ENCODE measurements at regions not wholly inside any gene's neighbourhood (a gene's known extent, or its start where the extent isn't known, plus 50 kb on each side); places are given as distances from the start of the nearest gene placed in this dataset.

- intact Hi-C loops (cut with DNase I), result no loop called here
- H3K27me3 ChIP-seq, result no peaks in the 10 kb centered on the region
- no peak for DNase-seq
- H3K4me3 ChIP-seq, result no peak overlapping the region
- H3K4me1 ChIP-seq (replicated peaks in 1 of 2), result no peaks in the 10 kb centered on the region
- no peaks in the 10 kb centered on the region for H3K36me3 ChIP-seq (replicated peaks in 1 of 2)
- WGBS, 4 donors, result 83 to 89% (median 86%) methylated on average over 6 of the region's 6 CpGs
- no peak for TF ChIP-seq POLR2A (IDR thresholded peaks at IDR 0.05)
- no peak for TF ChIP-seq CTCF (IDR thresholded peaks at IDR 0.05)
- peaks cover 0 to 11% (median 0%) of the 10 kb centered on the region in 3 donors for H3K9me3 ChIP-seq (replicated peaks in 1 of 3)
- no peak overlapping the region for H3K27ac ChIP-seq
These were observed 92.2 kb upstream of the ARHGEF7 start for GRCh38 chr13:111022886-111023285.

- Histone ChIP-seq H3K27me3 (no peaks in the 10 kb centered on the region), H3K9me3 (replicated peaks in 1 of 3) (peaks cover 0 to 11% (median 0%) of the 10 kb centered on the region in 3 donors), H3K36me3 (replicated peaks in 1 of 2) (no peaks in the 10 kb centered on the region), H3K4me1 (replicated peaks in 1 of 2) (no peaks in the 10 kb centered on the region), H3K4me3 (no peak overlapping the region), H3K27ac (no peak overlapping the region)
- TF ChIP-seq POLR2A (IDR thresholded peaks at IDR 0.05), result no peak
- no peak for TF ChIP-seq CTCF (IDR thresholded peaks at IDR 0.05)
- DNase-seq, result no peak
- 78 to 86% (median 82%) methylated on average over 1 of the region's 1 CpG for WGBS, 4 donors
- intact Hi-C loops (cut with DNase I), result no loop called here
These were observed 92.9 kb upstream of the ARHGEF7 start for GRCh38 chr13:111022241-111022640.

- peaks cover 0 to 11% (median 0%) of the 10 kb centered on the region in 3 donors for H3K9me3 ChIP-seq (replicated peaks in 1 of 3)
- no peaks in the 10 kb centered on the region for H3K27me3 ChIP-seq
- no peaks in the 10 kb centered on the region for H3K4me1 ChIP-seq (replicated peaks in 1 of 2)
- no peaks in the 10 kb centered on the region for H3K36me3 ChIP-seq (replicated peaks in 1 of 2)
- no peak for DNase-seq
- no peak overlapping the region for H3K4me3 ChIP-seq
- WGBS, 4 donors, result 66 to 76% (median 70%) methylated on average over 1 of the region's 1 CpG
- intact Hi-C loops (cut with DNase I), result no loop called here
- no peak overlapping the region for H3K27ac ChIP-seq
- no peak for TF ChIP-seq POLR2A (IDR thresholded peaks at IDR 0.05)
- no peak for TF ChIP-seq CTCF (IDR thresholded peaks at IDR 0.05)
These were observed 93.8 kb upstream of the ARHGEF7 start for GRCh38 chr13:111021270-111021669.

GRCh38 chr13:111020546-111020945 lies 94.6 kb upstream of the ARHGEF7 start:
- intact Hi-C loops (cut with DNase I), result no loop called here
- H3K4me3 ChIP-seq, result no peak overlapping the region
- no peaks in the 10 kb centered on the region for H3K36me3 ChIP-seq (replicated peaks in 1 of 2)
- H3K27me3 ChIP-seq, result no peaks in the 10 kb centered on the region
- H3K9me3 ChIP-seq (replicated peaks in 1 of 3), result peaks cover 0 to 11% (median 0%) of the 10 kb centered on the region in 3 donors
- no peak for TF ChIP-seq POLR2A (IDR thresholded peaks at IDR 0.05)
- no peak for TF ChIP-seq CTCF (IDR thresholded peaks at IDR 0.05)
- no peaks in the 10 kb centered on the region for H3K4me1 ChIP-seq (replicated peaks in 1 of 2)
- WGBS, 4 donors, result 83 to 92% (median 89%) methylated on average over 6 of the region's 6 CpGs
- H3K27ac ChIP-seq, result no peak overlapping the region
- DNase-seq, result no peak
